OCI-LY1 (cell line): ENCODE measurements at regions not wholly inside any gene's neighbourhood (a gene's known extent, or its start where the extent isn't known, plus 50 kb on each side); places are given as distances from the start of the nearest gene placed in this dataset.

Experiments used
- H2AFZ ChIP-seq: fragments of 200-600 bp; sonication (generic), shearing (Covaris generic); 2 replicates; pipeline ENCODE4 v1.6.0; 2014; ENCODE audit warnings: antibody characterized with exemption, mild to moderate bottlenecking, low read length
- H3F3A ChIP-seq: fragments of 200-600 bp; sonication (generic), shearing (Covaris generic); 2 replicates; pipeline ENCODE4 v1.6.0; 2014; ENCODE audit warnings: mild to moderate bottlenecking, antibody characterized with exemption, low read length, moderate library complexity; ENCODE audit not compliant: insufficient read depth
- H3K27ac ChIP-seq: fragments of 200-600 bp; sonication (generic); 2 replicates; pipeline ENCODE4 v1.5.1; 2014; ENCODE audit warnings: low read length, mixed run types, mild to moderate bottlenecking, low read depth; ENCODE audit not compliant: poor library complexity, severe bottlenecking
- H3K27me3 ChIP-seq: fragments of 200-600 bp; sonication (generic); 2 replicates; pipeline ENCODE4 v1.6.0; 2014; ENCODE audit warnings: antibody characterized with exemption, mild to moderate bottlenecking, low read length, moderate library complexity; ENCODE audit not compliant: insufficient read depth
- H3K36me3 ChIP-seq: fragments of 200-600 bp; sonication (generic); 2 replicates; pipeline ENCODE4 v1.6.1; 2014; ENCODE audit warnings: mild to moderate bottlenecking, antibody characterized with exemption, low read length, moderate library complexity, mixed read lengths; ENCODE audit not compliant: insufficient read depth
- H3K4me1 ChIP-seq: fragments of 200-600 bp; sonication (generic); 2 replicates; pipeline ENCODE4 v1.5.1; 2014; ENCODE audit warnings: mild to moderate bottlenecking, low read length, moderate library complexity; ENCODE audit not compliant: insufficient read depth, severe bottlenecking
- H3K4me2 ChIP-seq: fragments of 200-600 bp; sonication (generic), shearing (Covaris generic); 2 replicates; pipeline ENCODE4 v1.6.1; 2014; ENCODE audit warnings: low read length
- H3K4me3 ChIP-seq: fragments of 200-600 bp; sonication (generic); 2 replicates; pipeline ENCODE4 v1.5.1; 2014; ENCODE audit warnings: low read length, low read depth, mild to moderate bottlenecking, mixed read lengths; ENCODE audit not compliant: poor library complexity, severe bottlenecking
- H3K79me2 ChIP-seq: fragments of 200-600 bp; shearing (Covaris generic); 2 replicates; pipeline ENCODE4 v1.6.1; 2016; ENCODE audit warnings: mixed run types, low read length, mixed read lengths; ENCODE audit not compliant: insufficient read depth
- H3K9ac ChIP-seq: fragments of 200-600 bp; sonication (generic), shearing (Covaris generic); 2 replicates; pipeline ENCODE4 v1.6.1; 2014; ENCODE audit warnings: mild to moderate bottlenecking, low read length, mixed read lengths
- H3K9me2 ChIP-seq: fragments of 200-600 bp; sonication (generic), shearing (Covaris generic); 2 replicates; pipeline ENCODE4 v1.6.1; 2014; ENCODE audit warnings: low read depth, mild to moderate bottlenecking, low read length, mixed read lengths
- H3K9me3 ChIP-seq: fragments of 200-600 bp; shearing (Covaris generic); 2 replicates; pipeline ENCODE4 v1.6.1; 2014; ENCODE audit warnings: low read length, mixed read lengths
- H4K20me1 ChIP-seq: fragments of 200-600 bp; sonication (generic), shearing (Covaris generic); 2 replicates; pipeline ENCODE4 v1.6.0; 2016; ENCODE audit warnings: mild to moderate bottlenecking, low read length; ENCODE audit not compliant: insufficient read depth
- EZH2 ChIP-seq: fragments of 200-600 bp; sonication (generic), shearing (Covaris generic); IDR thresholded peaks from 2 replicates; pipeline ENCODE4 v1.8.0; 2017; ENCODE audit warnings: borderline replicate concordance, mixed run types, mild to moderate bottlenecking, antibody characterized with exemption, low read length, moderate library complexity, mixed read lengths
- TF ChIP-seq, protein P1 (sequence below): fragments of 200-600 bp; sonication (generic), shearing (Covaris generic); IDR thresholded peaks from 2 replicates; pipeline ENCODE4 v1.5.1; 2017; ENCODE audit warnings: mild to moderate bottlenecking, antibody characterized with exemption, low read length, moderate library complexity, mixed read lengths

DNA sequence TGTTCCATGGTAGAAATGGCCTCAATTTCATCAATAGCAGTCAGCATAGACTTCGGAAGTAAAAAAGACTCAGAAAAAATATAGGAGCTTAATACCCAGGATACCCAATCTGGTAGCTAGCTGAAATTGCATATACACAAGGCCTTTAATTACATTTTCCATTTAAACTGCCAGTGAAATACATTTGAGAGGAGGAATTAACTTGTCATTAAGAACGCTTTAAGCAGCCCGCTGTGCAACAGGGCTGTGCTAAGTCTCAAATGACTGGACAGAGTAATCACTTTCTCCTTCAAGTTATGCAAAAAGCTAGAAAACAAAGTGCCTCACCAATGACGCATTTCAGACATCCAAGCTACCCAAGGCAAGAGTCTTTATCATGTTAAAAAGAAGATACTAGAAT is 558.8 kb downstream of the MBD2 start:
- Histone ChIP-seq H3K36me3 (no peaks in the 10 kb centered on the region), H3K9ac (no peak overlapping the region), H3K9me3 (no peaks in the 10 kb centered on the region), H2AFZ (no peak overlapping the region), H3K4me3 (no peak overlapping the region), H4K20me1 (no peaks in the 10 kb centered on the region), H3K4me1 (no peaks in the 10 kb centered on the region), H3F3A (no peaks in the 10 kb centered on the region), H3K27me3 (no peaks in the 10 kb centered on the region), H3K79me2 (no peaks in the 10 kb centered on the region), H3K9me2 (no peaks in the 10 kb centered on the region), H3K27ac (no peak overlapping the region), H3K4me2 (no peak overlapping the region)
- TF ChIP-seq EZH2, result no peak
- TF ChIP-seq, protein P1, sequence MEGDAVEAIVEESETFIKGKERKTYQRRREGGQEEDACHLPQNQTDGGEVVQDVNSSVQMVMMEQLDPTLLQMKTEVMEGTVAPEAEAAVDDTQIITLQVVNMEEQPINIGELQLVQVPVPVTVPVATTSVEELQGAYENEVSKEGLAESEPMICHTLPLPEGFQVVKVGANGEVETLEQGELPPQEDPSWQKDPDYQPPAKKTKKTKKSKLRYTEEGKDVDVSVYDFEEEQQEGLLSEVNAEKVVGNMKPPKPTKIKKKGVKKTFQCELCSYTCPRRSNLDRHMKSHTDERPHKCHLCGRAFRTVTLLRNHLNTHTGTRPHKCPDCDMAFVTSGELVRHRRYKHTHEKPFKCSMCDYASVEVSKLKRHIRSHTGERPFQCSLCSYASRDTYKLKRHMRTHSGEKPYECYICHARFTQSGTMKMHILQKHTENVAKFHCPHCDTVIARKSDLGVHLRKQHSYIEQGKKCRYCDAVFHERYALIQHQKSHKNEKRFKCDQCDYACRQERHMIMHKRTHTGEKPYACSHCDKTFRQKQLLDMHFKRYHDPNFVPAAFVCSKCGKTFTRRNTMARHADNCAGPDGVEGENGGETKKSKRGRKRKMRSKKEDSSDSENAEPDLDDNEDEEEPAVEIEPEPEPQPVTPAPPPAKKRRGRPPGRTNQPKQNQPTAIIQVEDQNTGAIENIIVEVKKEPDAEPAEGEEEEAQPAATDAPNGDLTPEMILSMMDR, result no peak

GRCh38 chr18:53664575-53664974 is 559.9 kb downstream of the MBD2 start:
- no peak overlapping the region for H3K4me2 ChIP-seq
- TF ChIP-seq EZH2, result no peak
- TF ChIP-seq, protein P1, result no peak
- no peak overlapping the region for H3K27ac ChIP-seq
- no peaks in the 10 kb centered on the region for H3K4me1 ChIP-seq
- no peaks in the 10 kb centered on the region for H3F3A ChIP-seq
- no peaks in the 10 kb centered on the region for H3K9me2 ChIP-seq
- H4K20me1 ChIP-seq, result no peaks in the 10 kb centered on the region
- no peaks in the 10 kb centered on the region for H3K36me3 ChIP-seq
- no peaks in the 10 kb centered on the region for H3K9me3 ChIP-seq
- no peak overlapping the region for H2AFZ ChIP-seq
- H3K9ac ChIP-seq, result no peak overlapping the region
- no peaks in the 10 kb centered on the region for H3K27me3 ChIP-seq
- no peaks in the 10 kb centered on the region for H3K79me2 ChIP-seq
- H3K4me3 ChIP-seq, result no peak overlapping the region

- TF ChIP-seq, protein P1, result no peak
- TF ChIP-seq EZH2, result no peak
- Histone ChIP-seq H3K27ac (no peak overlapping the region), H3K9ac (no peak overlapping the region), H3K4me2 (no peak overlapping the region), H3K4me3 (no peak overlapping the region), H3K79me2 (no peaks in the 10 kb centered on the region), H4K20me1 (no peaks in the 10 kb centered on the region), H3K9me3 (no peaks in the 10 kb centered on the region), H3K4me1 (no peaks in the 10 kb centered on the region), H3K36me3 (no peaks in the 10 kb centered on the region), H2AFZ (no peak overlapping the region), H3K9me2 (no peaks in the 10 kb centered on the region), H3K27me3 (no peaks in the 10 kb centered on the region), H3F3A (no peaks in the 10 kb centered on the region)
These were observed 564.2 kb downstream of the MBD2 start for GRCh38 chr18:53660306-53660705.
